Loucy (cell line): ENCODE measurements at regions not wholly inside any gene's neighbourhood (a gene's known extent, or its start where the extent isn't known, plus 50 kb on each side); places are given as distances from the start of the nearest gene placed in this dataset.

Experiments used
- H2AFZ ChIP-seq: fragments of 200-600 bp; sonication (generic); 2 replicates; pipeline ENCODE4 v1.6.0; 2016; ENCODE audit warnings: antibody characterized with exemption, mild to moderate bottlenecking, low read length, moderate library complexity
- H3F3A ChIP-seq: fragments of 200-600 bp; 2 replicates; pipeline ENCODE4 v1.6.0; 2016; ENCODE audit warnings: antibody characterized with exemption, low read depth, mild to moderate bottlenecking
- H3K27me3 ChIP-seq: fragments of 200-600 bp; sonication (generic); 2 replicates; pipeline ENCODE4 v1.6.1; 2014; ENCODE audit warnings: low read length, mild to moderate bottlenecking; ENCODE audit not compliant: insufficient read depth, poor library complexity, severe bottlenecking
- H3K36me3 ChIP-seq: fragments of 200-600 bp; sonication (generic); 2 replicates; pipeline ENCODE4 v1.6.1; 2016; ENCODE audit warnings: low read length; ENCODE audit not compliant: insufficient read depth
- H3K4me1 ChIP-seq: fragments of 200-600 bp; sonication (generic); 2 replicates; pipeline ENCODE4 v1.5.1; 2014; ENCODE audit warnings: low read length, mild to moderate bottlenecking; ENCODE audit not compliant: insufficient read depth, poor library complexity, severe bottlenecking
- H3K4me2 ChIP-seq: fragments of 200-600 bp; sonication (generic); 2 replicates; pipeline ENCODE4 v1.6.0; 2014; ENCODE audit warnings: antibody characterized with exemption, low read length, low read depth, mild to moderate bottlenecking; ENCODE audit not compliant: poor library complexity, severe bottlenecking
- H3K4me3 ChIP-seq: fragments of 200-600 bp; sonication (generic); 2 replicates; pipeline ENCODE4 v1.5.1; 2014; ENCODE audit warnings: low read length, mild to moderate bottlenecking, mixed read lengths; ENCODE audit not compliant: poor library complexity, severe bottlenecking
- H3K79me2 ChIP-seq: fragments of 200-600 bp; sonication (generic); 2 replicates; pipeline ENCODE4 v1.6.1; 2014; ENCODE audit warnings: low read length; ENCODE audit not compliant: insufficient read depth
- H3K9ac ChIP-seq: fragments of 200-600 bp; sonication (generic); 2 replicates; pipeline ENCODE4 v1.6.0; 2014; ENCODE audit warnings: mild to moderate bottlenecking, low read depth, low read length, moderate library complexity; ENCODE audit not compliant: poor library complexity, severe bottlenecking
- H3K9me2 ChIP-seq: fragments of 200-600 bp; sonication (generic); replicated peaks from 2 replicates; pipeline ENCODE4 v1.6.1; 2016; ENCODE audit warnings: low read depth, low read length, mixed read lengths
- H3K9me3 ChIP-seq: fragments of 200-600 bp; sonication (generic); 2 replicates; pipeline ENCODE4 v1.6.1; 2014; ENCODE audit warnings: mild to moderate bottlenecking, antibody characterized with exemption, low read length, low read depth; ENCODE audit not compliant: insufficient read depth
- H4K20me1 ChIP-seq: fragments of 200-600 bp; sonication (generic); 2 replicates; pipeline ENCODE4 v1.6.0; 2014; ENCODE audit warnings: antibody characterized with exemption, low read length, mild to moderate bottlenecking; ENCODE audit not compliant: insufficient read depth, poor library complexity, severe bottlenecking
- EZH2phosphoT487 ChIP-seq: fragments of 200-600 bp; IDR thresholded peaks from 2 replicates; pipeline ENCODE4 v1.6.1; 2018; ENCODE audit warnings: antibody characterized with exemption, mild to moderate bottlenecking, moderate library complexity, borderline replicate concordance
- TF ChIP-seq, protein P1 (sequence below): fragments of 200-600 bp; sonication (generic); conservative IDR thresholded peaks from 2 replicates; pipeline ENCODE4 v1.5.1; 2014; ENCODE audit warnings: mild to moderate bottlenecking, antibody characterized with exemption, low read length

DNA sequence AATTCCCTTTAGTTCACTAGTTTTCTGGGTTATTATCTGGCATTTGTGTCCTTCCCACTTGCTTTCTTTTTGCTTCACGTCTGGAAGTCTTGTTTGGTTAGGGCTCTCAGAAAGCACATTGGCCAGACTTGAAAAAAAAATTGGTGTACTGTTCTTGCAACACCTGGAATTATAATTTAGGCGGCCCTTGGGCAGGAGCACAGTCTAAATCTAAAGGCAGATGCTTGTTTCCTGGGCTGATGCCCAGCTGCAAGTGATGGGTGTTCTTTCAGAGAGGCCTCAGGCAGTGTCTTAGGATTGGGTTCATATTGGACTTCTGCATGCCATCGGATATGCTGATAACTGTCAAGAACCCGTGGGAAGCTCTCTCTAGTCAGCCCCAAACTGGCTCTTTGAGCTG is 521.5 kb downstream of the PDCD6IP start:
- peaks cover 5% of the 10 kb centered on the region for H3K4me1 ChIP-seq
- H3K4me2 ChIP-seq = no peak overlapping the region
- no peaks in the 10 kb centered on the region for H3K9me2 ChIP-seq
- H3K79me2 ChIP-seq = no peaks in the 10 kb centered on the region
- H3K9ac ChIP-seq = no peak overlapping the region
- H3K4me3 ChIP-seq = no peak overlapping the region
- no peak overlapping the region for H2AFZ ChIP-seq
- no peaks in the 10 kb centered on the region for H3K36me3 ChIP-seq
- TF ChIP-seq EZH2phosphoT487 = no peak
- TF ChIP-seq, protein P1, sequence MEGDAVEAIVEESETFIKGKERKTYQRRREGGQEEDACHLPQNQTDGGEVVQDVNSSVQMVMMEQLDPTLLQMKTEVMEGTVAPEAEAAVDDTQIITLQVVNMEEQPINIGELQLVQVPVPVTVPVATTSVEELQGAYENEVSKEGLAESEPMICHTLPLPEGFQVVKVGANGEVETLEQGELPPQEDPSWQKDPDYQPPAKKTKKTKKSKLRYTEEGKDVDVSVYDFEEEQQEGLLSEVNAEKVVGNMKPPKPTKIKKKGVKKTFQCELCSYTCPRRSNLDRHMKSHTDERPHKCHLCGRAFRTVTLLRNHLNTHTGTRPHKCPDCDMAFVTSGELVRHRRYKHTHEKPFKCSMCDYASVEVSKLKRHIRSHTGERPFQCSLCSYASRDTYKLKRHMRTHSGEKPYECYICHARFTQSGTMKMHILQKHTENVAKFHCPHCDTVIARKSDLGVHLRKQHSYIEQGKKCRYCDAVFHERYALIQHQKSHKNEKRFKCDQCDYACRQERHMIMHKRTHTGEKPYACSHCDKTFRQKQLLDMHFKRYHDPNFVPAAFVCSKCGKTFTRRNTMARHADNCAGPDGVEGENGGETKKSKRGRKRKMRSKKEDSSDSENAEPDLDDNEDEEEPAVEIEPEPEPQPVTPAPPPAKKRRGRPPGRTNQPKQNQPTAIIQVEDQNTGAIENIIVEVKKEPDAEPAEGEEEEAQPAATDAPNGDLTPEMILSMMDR = no peak
- no peaks in the 10 kb centered on the region for H3K27me3 ChIP-seq
- H4K20me1 ChIP-seq = no peaks in the 10 kb centered on the region
- H3K9me3 ChIP-seq = no peaks in the 10 kb centered on the region
- no peaks in the 10 kb centered on the region for H3F3A ChIP-seq

DNA sequence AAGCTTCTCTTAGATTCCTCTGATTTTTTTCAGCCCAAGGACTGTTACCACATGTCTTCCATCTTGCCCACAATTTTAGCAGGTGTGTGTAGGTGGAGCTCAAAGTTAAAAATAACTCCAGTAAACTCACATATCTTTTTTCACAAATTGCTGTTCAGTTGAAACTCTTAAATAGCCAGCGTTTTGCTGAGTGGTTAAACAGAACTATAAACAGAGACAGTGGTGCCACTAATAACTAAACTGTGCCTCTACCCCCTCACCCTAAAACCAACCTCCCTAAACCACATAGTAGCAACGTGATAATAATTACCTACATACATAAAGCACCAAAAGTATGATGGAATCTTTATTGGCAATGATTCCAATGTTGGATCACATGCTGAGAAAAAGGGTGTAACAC is 525.1 kb downstream of the PDCD6IP start:
- H3K9me2 ChIP-seq = no peaks in the 10 kb centered on the region
- no peak overlapping the region for H2AFZ ChIP-seq
- H4K20me1 ChIP-seq = no peaks in the 10 kb centered on the region
- H3K36me3 ChIP-seq = no peaks in the 10 kb centered on the region
- no peak overlapping the region for H3K9ac ChIP-seq
- no peaks in the 10 kb centered on the region for H3F3A ChIP-seq
- no peaks in the 10 kb centered on the region for H3K27me3 ChIP-seq
- no peak overlapping the region for H3K4me3 ChIP-seq
- TF ChIP-seq, protein P1 = no peak
- no peak for TF ChIP-seq EZH2phosphoT487
- H3K9me3 ChIP-seq = no peaks in the 10 kb centered on the region
- H3K4me2 ChIP-seq = no peak overlapping the region
- no peaks in the 10 kb centered on the region for H3K79me2 ChIP-seq
- peaks cover 5% of the 10 kb centered on the region for H3K4me1 ChIP-seq

DNA sequence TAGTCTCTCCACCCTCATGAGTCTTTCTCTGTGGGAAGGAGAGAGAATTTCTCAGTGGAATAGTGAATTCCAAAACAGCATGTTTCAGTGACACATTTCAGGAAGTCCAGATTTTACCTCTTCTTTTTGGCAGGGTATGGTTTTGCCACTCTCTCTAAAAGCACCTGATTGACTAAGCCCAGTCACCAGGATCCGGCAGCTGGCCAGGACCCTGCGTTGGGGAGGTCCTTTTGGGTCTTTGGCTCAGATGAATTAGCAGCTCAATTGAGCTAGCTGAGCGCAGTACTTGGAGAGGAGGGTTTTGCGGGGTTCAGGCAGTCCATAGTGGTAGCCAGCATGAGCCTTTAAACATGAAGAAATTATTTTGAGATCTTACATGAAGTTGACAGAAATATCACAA is 548.2 kb downstream of the PDCD6IP start:
- H3K9me3 ChIP-seq = no peaks in the 10 kb centered on the region
- H3K79me2 ChIP-seq = no peaks in the 10 kb centered on the region
- no peak overlapping the region for H3K4me3 ChIP-seq
- no peaks in the 10 kb centered on the region for H3K4me1 ChIP-seq
- H3K27me3 ChIP-seq = no peaks in the 10 kb centered on the region
- H2AFZ ChIP-seq = no peak overlapping the region
- H3K36me3 ChIP-seq = no peaks in the 10 kb centered on the region
- H3F3A ChIP-seq = no peaks in the 10 kb centered on the region
- no peaks in the 10 kb centered on the region for H3K9me2 ChIP-seq
- TF ChIP-seq, protein P1 = no peak
- no peak for TF ChIP-seq EZH2phosphoT487
- H4K20me1 ChIP-seq = no peaks in the 10 kb centered on the region
- no peak overlapping the region for H3K4me2 ChIP-seq
- no peak overlapping the region for H3K9ac ChIP-seq
